Stimulated activated effector memory CD8-positive, alpha-beta T cell treated with anti-CD3 and anti-CD28 coated beads, Interleukin-12 subunit alpha, Interleukin-12 subunit beta, amount 100 ng/mL, for 72 hours (primary cell): ENCODE measurements at regions not wholly inside any gene's neighbourhood (a gene's known extent, or its start where the extent isn't known, plus 50 kb on each side); places are given as distances from the start of the nearest gene placed in this dataset.

Source experiments
- ATAC-seq: fragments of 150-1000 bp; cut with Tn5 transposase; 2 replicates; pipeline ENCODE4 v1.10.0; 2021
- DNase-seq, 2 donors: peaks; one replicate each; pipeline ENCODE4 v3.0.0; 2021 to 2022; ENCODE audit warnings: low spot score in 2 of 2
- H3K27ac Mint-ChIP-seq: one replicate; pipeline ENCODE4 v1.8.0; 2022; ENCODE audit warnings: mild to moderate bottlenecking, mixed read lengths
- H3K36me3 Mint-ChIP-seq: one replicate; pipeline ENCODE4 v1.8.0; 2022; ENCODE audit warnings: mild to moderate bottlenecking, mixed read lengths
- H3K4me1 Mint-ChIP-seq: one replicate; pipeline ENCODE4 v1.8.0; 2022; ENCODE audit warnings: mixed read lengths
- H3K4me3 Mint-ChIP-seq: one replicate; pipeline ENCODE4 v1.8.0; 2022; ENCODE audit warnings: mild to moderate bottlenecking, mixed read lengths
- H3K9me3 Mint-ChIP-seq: one replicate; pipeline ENCODE4 v1.8.0; 2022; ENCODE audit warnings: mixed read lengths

DNA sequence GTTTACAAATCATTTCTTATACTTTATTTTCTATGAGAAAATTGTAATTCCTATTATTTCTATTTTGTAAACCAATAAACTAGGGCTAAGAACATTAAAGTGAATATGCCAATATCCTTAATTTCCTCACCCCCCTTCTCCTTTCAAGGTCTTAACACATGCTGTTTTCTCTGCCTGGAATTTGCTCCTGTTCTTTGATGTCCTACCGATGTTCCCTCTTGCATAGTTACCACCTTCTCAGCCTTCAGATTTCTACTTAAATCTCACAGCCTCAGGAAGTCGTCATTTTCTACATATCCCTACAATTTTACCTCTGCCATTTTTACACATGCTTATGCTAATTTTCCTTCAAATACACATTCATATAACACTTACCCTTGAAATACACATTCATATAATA lies 890.9 kb upstream of the CDH8 start:
- H3K36me3 Mint-ChIP-seq: no peaks in the 10 kb centered on the region
- peaks cover 25% of the 10 kb centered on the region for H3K9me3 Mint-ChIP-seq

GRCh38 chr16:62926121-62926801 lies 890.0 kb upstream of the CDH8 start:
- Mint-ChIP-seq H3K4me1 (no peaks in the 10 kb centered on the region), H3K9me3 (peaks cover 25% of the 10 kb centered on the region), H3K36me3 (no peaks in the 10 kb centered on the region), H3K4me3 (no peak overlapping the region), H3K27ac (no peak overlapping the region)
- ATAC-seq: no peak
- DNase-seq: no peak

More for the DNA sequence above, 890.9 kb upstream of the CDH8 start:
- Mint-ChIP-seq H3K27ac (no peak overlapping the region), H3K4me1 (no peaks in the 10 kb centered on the region), H3K4me3 (no peak overlapping the region)
- DNase-seq (no peak), ATAC-seq (no peak)

DNA sequence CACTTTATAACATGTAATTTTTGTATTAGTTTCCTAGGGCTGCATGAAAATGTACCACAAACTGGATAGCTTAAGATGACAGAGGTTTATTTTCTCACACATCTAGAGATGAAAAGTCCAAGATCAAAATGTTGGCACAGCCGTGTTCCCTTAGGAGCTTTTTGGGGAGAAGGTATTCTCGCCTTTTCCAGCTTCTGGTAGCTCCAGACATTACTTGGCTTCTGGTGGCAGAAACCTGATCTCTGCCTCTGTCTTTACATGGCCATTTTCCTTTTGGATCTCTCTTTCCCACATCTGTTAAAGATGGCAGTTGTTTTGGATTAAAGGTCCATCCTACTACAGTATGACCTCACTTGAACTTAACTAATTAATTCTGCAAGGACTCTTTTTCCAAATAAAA lies 885.7 kb upstream of the CDH8 start:
- DNase-seq: no peak
- ATAC-seq: no peak
- Mint-ChIP-seq H3K36me3 (no peaks in the 10 kb centered on the region), H3K4me1 (no peaks in the 10 kb centered on the region), H3K4me3 (no peak overlapping the region), H3K9me3 (peaks cover 21% of the 10 kb centered on the region), H3K27ac (no peak overlapping the region)

- Mint-ChIP-seq H3K36me3 (no peaks in the 10 kb centered on the region), H3K9me3 (peaks cover 13% of the 10 kb centered on the region), H3K4me3 (no peak overlapping the region)
Observed at GRCh38 chr16:62913924-62914323, 877.7 kb upstream of the CDH8 start.

GRCh38 chr16:62913333-62913732 lies 877.1 kb upstream of the CDH8 start:
- ATAC-seq: no peak
- Mint-ChIP-seq H3K4me1 (no peaks in the 10 kb centered on the region), H3K36me3 (no peaks in the 10 kb centered on the region), H3K27ac (no peak overlapping the region), H3K9me3 (peaks cover 15% of the 10 kb centered on the region), H3K4me3 (no peak overlapping the region)
- no peak for DNase-seq

More at GRCh38 chr16:62913924-62914323, 877.7 kb upstream of the CDH8 start:
- Mint-ChIP-seq H3K4me1 (no peaks in the 10 kb centered on the region), H3K27ac (no peak overlapping the region)
- DNase-seq (no peak), ATAC-seq (no peak)

- H3K4me1 Mint-ChIP-seq: no peaks in the 10 kb centered on the region
Observed at GRCh38 chr16:62909597-62909996, 873.4 kb upstream of the CDH8 start.

DNA sequence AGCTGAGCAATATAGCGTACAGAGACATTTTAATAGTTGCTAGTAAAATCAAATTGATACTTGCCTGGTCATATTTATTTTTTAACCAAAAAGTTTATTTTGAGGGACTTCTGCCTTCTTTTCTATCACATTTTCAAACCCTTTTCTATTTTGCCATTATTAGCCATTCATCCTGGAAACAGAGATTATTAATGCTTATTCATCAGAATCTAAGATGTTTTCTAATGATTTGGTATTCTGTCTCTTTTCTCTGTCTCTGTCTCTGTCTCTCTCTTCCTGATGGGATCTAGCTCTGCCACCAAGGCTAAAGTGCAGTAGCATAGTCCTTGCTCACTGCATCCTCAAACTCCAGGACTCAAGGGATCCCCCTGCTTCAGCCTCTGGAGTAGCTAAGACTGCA lies 871.3 kb upstream of the CDH8 start:
- H3K4me1 Mint-ChIP-seq: no peaks in the 10 kb centered on the region
- H3K4me3 Mint-ChIP-seq: no peak overlapping the region
- peaks cover 26% of the 10 kb centered on the region for H3K9me3 Mint-ChIP-seq
- no peaks in the 10 kb centered on the region for H3K36me3 Mint-ChIP-seq
- no peak for DNase-seq
- no peak for ATAC-seq
- no peak overlapping the region for H3K27ac Mint-ChIP-seq

More at GRCh38 chr16:62909597-62909996, 873.4 kb upstream of the CDH8 start:
- Mint-ChIP-seq H3K36me3 (no peaks in the 10 kb centered on the region), H3K9me3 (peaks cover 22% of the 10 kb centered on the region), H3K4me3 (no peak overlapping the region), H3K27ac (no peak overlapping the region)
- no peak for DNase-seq
- no peak for ATAC-seq

GRCh38 chr16:62903961-62904502 lies 867.8 kb upstream of the CDH8 start:
- H3K9me3 Mint-ChIP-seq: peaks cover 31% of the 10 kb centered on the region
- no peak overlapping the region for H3K4me3 Mint-ChIP-seq
- ATAC-seq: no peak
- H3K36me3 Mint-ChIP-seq: no peaks in the 10 kb centered on the region
- H3K4me1 Mint-ChIP-seq: no peaks in the 10 kb centered on the region
- no peak overlapping the region for H3K27ac Mint-ChIP-seq
- no peak for DNase-seq

- ATAC-seq (no peak), DNase-seq (no peak)
- Mint-ChIP-seq H3K9me3 (peaks cover 33% of the 10 kb centered on the region), H3K4me3 (no peak overlapping the region), H3K27ac (no peak overlapping the region), H3K36me3 (no peaks in the 10 kb centered on the region), H3K4me1 (no peaks in the 10 kb centered on the region)
Observed at GRCh38 chr16:62899737-62900136, 863.5 kb upstream of the CDH8 start.

GRCh38 chr16:62889097-62889496 lies 852.9 kb upstream of the CDH8 start:
- Mint-ChIP-seq H3K4me1 (no peaks in the 10 kb centered on the region), H3K36me3 (no peaks in the 10 kb centered on the region), H3K4me3 (no peak overlapping the region), H3K9me3 (peaks cover 35% of the 10 kb centered on the region), H3K27ac (no peak overlapping the region)
- ATAC-seq: no peak
- DNase-seq: no peak

DNA sequence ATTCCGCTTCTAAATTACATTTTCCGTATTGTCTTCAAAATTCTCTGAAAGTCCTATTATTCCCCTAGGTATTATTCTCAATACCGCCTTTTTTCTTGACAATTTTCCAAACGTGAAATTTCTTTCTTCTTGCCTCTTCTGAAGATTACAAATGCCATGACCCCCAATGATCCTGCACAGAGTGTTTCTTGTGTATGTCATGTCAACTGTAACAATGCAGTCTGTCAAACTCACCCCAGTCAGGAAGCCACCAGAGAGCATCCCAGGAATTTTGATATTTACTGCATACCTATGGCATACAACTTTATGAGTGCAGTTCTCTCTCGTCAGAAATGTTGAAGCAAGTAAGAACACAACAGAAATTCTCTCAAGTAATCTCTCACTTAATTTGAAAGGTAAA lies 847.3 kb upstream of the CDH8 start:
- Mint-ChIP-seq H3K9me3 (peaks cover 25% of the 10 kb centered on the region), H3K36me3 (no peaks in the 10 kb centered on the region), H3K27ac (no peak overlapping the region), H3K4me1 (no peaks in the 10 kb centered on the region), H3K4me3 (no peak overlapping the region)
- no peak for ATAC-seq
- no peak for DNase-seq

GRCh38 chr16:62882552-62883221 lies 846.4 kb upstream of the CDH8 start:
- no peak overlapping the region for H3K27ac Mint-ChIP-seq
- H3K36me3 Mint-ChIP-seq: no peaks in the 10 kb centered on the region
- no peak overlapping the region for H3K4me3 Mint-ChIP-seq
- ATAC-seq (no peak), DNase-seq (no peak)
- peaks cover 23% of the 10 kb centered on the region for H3K9me3 Mint-ChIP-seq
- no peaks in the 10 kb centered on the region for H3K4me1 Mint-ChIP-seq

GRCh38 chr16:62876133-62876532 lies 839.9 kb upstream of the CDH8 start:
- no peak overlapping the region for H3K27ac Mint-ChIP-seq
- H3K4me3 Mint-ChIP-seq: no peak overlapping the region
- no peak for ATAC-seq
- H3K36me3 Mint-ChIP-seq: no peaks in the 10 kb centered on the region
- DNase-seq: no peak
- H3K4me1 Mint-ChIP-seq: no peaks in the 10 kb centered on the region
- peaks cover 18% of the 10 kb centered on the region for H3K9me3 Mint-ChIP-seq

GRCh38 chr16:62872339-62872738 lies 836.1 kb upstream of the CDH8 start:
- H3K4me1 Mint-ChIP-seq: no peaks in the 10 kb centered on the region
- H3K36me3 Mint-ChIP-seq: no peaks in the 10 kb centered on the region
- H3K4me3 Mint-ChIP-seq: no peak overlapping the region
- ATAC-seq (no peak), DNase-seq (no peak)
- H3K9me3 Mint-ChIP-seq: peaks cover 26% of the 10 kb centered on the region
- H3K27ac Mint-ChIP-seq: no peak overlapping the region

GRCh38 chr16:62870554-62870953 lies 834.3 kb upstream of the CDH8 start:
- Mint-ChIP-seq H3K4me3 (no peak overlapping the region), H3K27ac (no peak overlapping the region), H3K36me3 (no peaks in the 10 kb centered on the region), H3K4me1 (no peaks in the 10 kb centered on the region), H3K9me3 (peaks cover 20% of the 10 kb centered on the region)
- no peak for ATAC-seq
- DNase-seq: no peak

DNA sequence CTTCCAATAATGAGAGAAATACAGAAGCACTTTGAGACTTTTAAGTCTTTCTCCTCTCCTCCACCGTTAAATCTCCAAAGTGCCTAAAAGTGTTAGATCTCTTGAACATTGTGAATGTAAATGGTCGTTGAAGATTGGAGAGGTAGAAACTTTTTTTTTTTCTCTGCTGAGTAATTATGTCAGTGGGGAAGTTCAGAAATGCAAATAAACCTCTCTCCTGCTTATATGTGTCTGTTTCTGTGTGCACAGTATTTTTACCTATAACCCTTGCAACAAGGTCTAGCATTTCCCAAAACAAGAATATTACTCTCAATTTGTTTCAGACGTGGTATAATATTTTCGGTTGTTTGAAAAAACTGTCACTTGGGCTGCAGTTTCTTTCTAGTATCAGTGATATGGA lies 833.6 kb upstream of the CDH8 start:
- no peaks in the 10 kb centered on the region for H3K36me3 Mint-ChIP-seq
- DNase-seq: no peak
- no peak overlapping the region for H3K27ac Mint-ChIP-seq
- H3K4me3 Mint-ChIP-seq: no peak overlapping the region
- peaks cover 18% of the 10 kb centered on the region for H3K9me3 Mint-ChIP-seq
- ATAC-seq: no peak
- H3K4me1 Mint-ChIP-seq: no peaks in the 10 kb centered on the region
